ENCODE measurements at regions not wholly inside any gene's neighbourhood (a gene's known extent, or its start where the extent isn't known, plus 50 kb on each side); places are given as distances from the start of the nearest gene placed in this dataset.

GRCh38 chr10:18955061-18955460, 93.5 kb upstream of the MALRD1 start:
- no peak overlapping the region for H3K9ac ChIP-seq
- no peaks in the 10 kb centered on the region for H3K27me3 ChIP-seq
- H3K4me2 ChIP-seq: 0 out of 2 replicates have a peak overlapping the region, but pooled peaks have one; percentile 37
- no peak overlapping the region for H3K27ac ChIP-seq
- no peak for TF ChIP-seq Cebpa-rat (IDR thresholded peaks at IDR 0.05)
- H4K20me1 ChIP-seq: no peaks in the 10 kb centered on the region
- no peak overlapping the region for H3K4me3 ChIP-seq
- peaks cover 12% of the 10 kb centered on the region for H3K9me3 ChIP-seq
- no peaks in the 10 kb centered on the region for H3K36me3 ChIP-seq
- peaks cover 12% of the 10 kb centered on the region; the same call in 1 of the 2 replicates for H3K4me1 ChIP-seq

GRCh38 chr10:18959369-18959768, 89.2 kb upstream of the MALRD1 start:
- Histone ChIP-seq H3K4me3 (no peak overlapping the region), H3K9me3 (peaks cover 14% of the 10 kb centered on the region), H3K4me2 (no peak overlapping the region), H3K4me1 (peaks cover 12% of the 10 kb centered on the region; the same call in 1 of the 2 replicates), H4K20me1 (no peaks in the 10 kb centered on the region), H3K36me3 (no peaks in the 10 kb centered on the region), H3K27me3 (no peaks in the 10 kb centered on the region), H3K27ac (no peak overlapping the region), H3K9ac (no peak overlapping the region)
- no peak for TF ChIP-seq Cebpa-rat (IDR thresholded peaks at IDR 0.05)

- H3K9ac ChIP-seq: no peak overlapping the region
- TF ChIP-seq Cebpa-rat (IDR thresholded peaks at IDR 0.05): no peak
- no peak overlapping the region for H3K4me2 ChIP-seq
These were observed 88.0 kb upstream of the MALRD1 start for GRCh38 chr10:18960466-18961079.

GRCh38 chr10:18968159-18968558, 80.4 kb upstream of the MALRD1 start:
- no peak overlapping the region for H3K4me3 ChIP-seq
- H3K4me1 ChIP-seq: no peaks in the 10 kb centered on the region
- no peaks in the 10 kb centered on the region for H4K20me1 ChIP-seq
- peaks cover 18% of the 10 kb centered on the region for H3K9me3 ChIP-seq
- H3K9ac ChIP-seq: no peak overlapping the region
- H3K36me3 ChIP-seq: no peaks in the 10 kb centered on the region
- H3K27ac ChIP-seq: no peak overlapping the region
- no peak overlapping the region for H3K4me2 ChIP-seq
- TF ChIP-seq Cebpa-rat (IDR thresholded peaks at IDR 0.05): no peak
- no peaks in the 10 kb centered on the region for H3K27me3 ChIP-seq

More at GRCh38 chr10:18960466-18961079, 88.0 kb upstream of the MALRD1 start:
- Histone ChIP-seq H3K27ac (no peak overlapping the region; the same call in 1 of the 2 replicates), H3K36me3 (no peaks in the 10 kb centered on the region), H3K4me1 (no peaks in the 10 kb centered on the region), H4K20me1 (no peaks in the 10 kb centered on the region), H3K27me3 (no peaks in the 10 kb centered on the region), H3K4me3 (no peak overlapping the region), H3K9me3 (peaks cover 14% of the 10 kb centered on the region)

GRCh38 chr10:18976696-18977251, 71.8 kb upstream of the MALRD1 start:
- H3K9ac ChIP-seq: no peak overlapping the region
- no peak overlapping the region for H3K4me3 ChIP-seq
- H3K4me1 ChIP-seq: no peaks in the 10 kb centered on the region
- H3K27me3 ChIP-seq: no peaks in the 10 kb centered on the region
- H3K27ac ChIP-seq: no peak overlapping the region
- no peaks in the 10 kb centered on the region for H3K36me3 ChIP-seq
- no peak for TF ChIP-seq Cebpa-rat (IDR thresholded peaks at IDR 0.05)
- no peaks in the 10 kb centered on the region for H4K20me1 ChIP-seq
- H3K4me2 ChIP-seq: no peak overlapping the region
- H3K9me3 ChIP-seq: peaks cover 6% of the 10 kb centered on the region

- no peak overlapping the region for H3K27ac ChIP-seq
- no peak overlapping the region for H3K4me2 ChIP-seq
- H3K27me3 ChIP-seq: no peaks in the 10 kb centered on the region
- H4K20me1 ChIP-seq: no peaks in the 10 kb centered on the region
- no peaks in the 10 kb centered on the region for H3K36me3 ChIP-seq
- no peak for TF ChIP-seq Cebpa-rat (IDR thresholded peaks at IDR 0.05)
- no peaks in the 10 kb centered on the region for H3K4me1 ChIP-seq
- H3K4me3 ChIP-seq: no peak overlapping the region
- no peaks in the 10 kb centered on the region for H3K9me3 ChIP-seq
- no peak overlapping the region for H3K9ac ChIP-seq
These were observed 68.4 kb upstream of the MALRD1 start for GRCh38 chr10:18980089-18980629.

- H3K4me1 ChIP-seq: no peaks in the 10 kb centered on the region
- no peaks in the 10 kb centered on the region for H3K27me3 ChIP-seq
- no peak overlapping the region for H3K27ac ChIP-seq
- H3K4me2 ChIP-seq: no peak overlapping the region
- H3K9ac ChIP-seq: no peak overlapping the region
- no peak overlapping the region for H3K4me3 ChIP-seq
- H3K36me3 ChIP-seq: no peaks in the 10 kb centered on the region
- H3K9me3 ChIP-seq: peaks cover 24% of the 10 kb centered on the region
- no peak for TF ChIP-seq Cebpa-rat (IDR thresholded peaks at IDR 0.05)
- no peaks in the 10 kb centered on the region for H4K20me1 ChIP-seq
These were observed 64.1 kb upstream of the MALRD1 start for GRCh38 chr10:18984531-18984930.

- Histone ChIP-seq H3K36me3 (no peaks in the 10 kb centered on the region), H3K27me3 (no peaks in the 10 kb centered on the region), H3K4me2 (no peak overlapping the region), H3K4me3 (no peak overlapping the region), H3K27ac (no peak overlapping the region), H3K9ac (no peak overlapping the region), H3K9me3 (peaks cover 48% of the 10 kb centered on the region), H4K20me1 (no peaks in the 10 kb centered on the region), H3K4me1 (no peaks in the 10 kb centered on the region)
- TF ChIP-seq Cebpa-rat (IDR thresholded peaks at IDR 0.05): no peak
These were observed 60.3 kb upstream of the MALRD1 start for GRCh38 chr10:18988338-18988737.

All from BLaER1 (cell line).